H1 (cell line): ENCODE measurements at regions not wholly inside any gene's neighbourhood (a gene's known extent, or its start where the extent isn't known, plus 50 kb on each side); places are given as distances from the start of the nearest gene placed in this dataset.

ENCODE experiments used
- CHD2 ChIP-seq: IDR thresholded peaks from 2 replicates; pipeline ENCODE4 v1.6.1; 2012; ENCODE audit warnings: low read length, improper control_type of control experiment

DNA sequence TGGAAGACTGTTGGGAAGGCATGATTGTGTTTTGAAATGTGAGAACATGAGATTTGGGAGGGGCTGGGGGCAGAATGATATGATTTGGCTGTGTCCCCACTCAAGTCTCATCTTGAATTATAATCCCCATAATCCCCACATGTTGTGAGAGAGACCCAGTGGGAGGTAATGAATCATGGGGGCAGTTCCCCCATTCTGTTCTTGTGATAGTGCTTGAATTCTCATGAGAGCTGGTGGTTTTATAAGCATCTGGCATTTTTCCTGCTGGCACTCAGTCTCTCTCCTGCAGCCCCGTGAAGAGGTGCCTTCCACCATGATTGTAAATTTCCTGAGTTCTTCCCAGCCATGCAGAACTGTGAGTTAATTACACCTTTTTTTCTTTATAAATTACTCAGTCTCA is 430.5 kb downstream of the OTOL1 start (continued):
- TF ChIP-seq CHD2 = no peak
